ENCODE measurements at regions not wholly inside any gene's neighbourhood (a gene's known extent, or its start where the extent isn't known, plus 50 kb on each side); places are given as distances from the start of the nearest gene placed in this dataset.

GRCh38 chr4:31955346-31955745 lies 1235.2 kb downstream of the PCDH7 start:
- TF ChIP-seq POLR2A (IDR thresholded peaks at IDR 0.05; ENCODE audit: low read length) (no peak), GATA1 (IDR thresholded peaks at IDR 0.05; ENCODE audit: low read depth, low read length) (no peak)
